GM19468 (cell line): ENCODE measurements at regions not wholly inside any gene's neighbourhood (a gene's known extent, or its start where the extent isn't known, plus 50 kb on each side); places are given as distances from the start of the nearest gene placed in this dataset.
A peak's percentile ranks its signal among the peaks of the same experiment; 100 is the strongest.

Source experiments
- ATAC-seq: cut with Tn5 transposase; IDR thresholded peaks from one replicate; pipeline ENCODE4 v1.9.1; 2021; ENCODE audit warnings: mild to moderate bottlenecking, moderate library complexity, moderate number of reproducible peaks; ENCODE audit not compliant: unreplicated experiment; ENCODE audit errors: extremely low read depth

- ATAC-seq, result no peak
Measured at GRCh38 chr18:53764086-53764485, 460.4 kb downstream of the MBD2 start.

- ATAC-seq, result no peak
Measured at GRCh38 chr18:53757328-53757727, 467.1 kb downstream of the MBD2 start.

GRCh38 chr18:53756610-53756972 lies 467.9 kb downstream of the MBD2 start:
- no peak for ATAC-seq

GRCh38 chr18:53755914-53756609 lies 468.4 kb downstream of the MBD2 start:
- ATAC-seq, result no peak

GRCh38 chr18:53754154-53754553 lies 470.3 kb downstream of the MBD2 start:
- no peak for ATAC-seq

- no peak for ATAC-seq
Measured at GRCh38 chr18:53753601-53754000, 470.9 kb downstream of the MBD2 start.

GRCh38 chr18:53752781-53753367 lies 471.6 kb downstream of the MBD2 start:
- ATAC-seq, result no peak

- ATAC-seq, result no peak
Measured at GRCh38 chr18:53749766-53750165, 474.7 kb downstream of the MBD2 start.

GRCh38 chr18:53747663-53748160 lies 476.8 kb downstream of the MBD2 start:
- ATAC-seq, result no peak

- ATAC-seq, result no peak
Measured at GRCh38 chr18:53747210-53747609, 477.3 kb downstream of the MBD2 start.

GRCh38 chr18:53745986-53746385 lies 478.5 kb downstream of the MBD2 start:
- ATAC-seq, result no peak

- ATAC-seq, result no peak
Measured at GRCh38 chr18:53745224-53745967, 479.1 kb downstream of the MBD2 start.

GRCh38 chr18:53739700-53740099 lies 484.8 kb downstream of the MBD2 start:
- no peak for ATAC-seq

- ATAC-seq, result no peak
Measured at GRCh38 chr18:53735526-53735925, 488.9 kb downstream of the MBD2 start.

- ATAC-seq, result no peak
Measured at GRCh38 chr18:53715243-53715853, 509.1 kb downstream of the MBD2 start.

GRCh38 chr18:53710080-53710479 lies 514.4 kb downstream of the MBD2 start:
- no peak for ATAC-seq

- no peak for ATAC-seq
Measured at GRCh38 chr18:53702480-53702879, 522.0 kb downstream of the MBD2 start.

- ATAC-seq, result peak; percentile 30
Measured at GRCh38 chr18:53701697-53702096, 522.8 kb downstream of the MBD2 start.

- ATAC-seq, result no peak
Measured at GRCh38 chr18:53698907-53699306, 525.6 kb downstream of the MBD2 start.

- ATAC-seq, result no peak
Measured at GRCh38 chr18:53689886-53690285, 534.6 kb downstream of the MBD2 start.

- no peak for ATAC-seq
Measured at GRCh38 chr18:53686965-53687364, 537.5 kb downstream of the MBD2 start.
